ENCODE measurements at regions not wholly inside any gene's neighbourhood (a gene's known extent, or its start where the extent isn't known, plus 50 kb on each side); places are given as distances from the start of the nearest gene placed in this dataset.

GRCh38 chr16:85458968-85459367 lies 154.2 kb upstream of the GSE1 start:
- DNase-seq (ENCODE audit: low read depth): no peak

GRCh38 chr16:85459529-85460251 lies 153.4 kb upstream of the GSE1 start:
- DNase-seq (ENCODE audit: low read depth): no peak

GRCh38 chr16:85460252-85461021 lies 152.7 kb upstream of the GSE1 start:
- DNase-seq (ENCODE audit: low read depth): no peak

- DNase-seq (ENCODE audit: low read depth): no peak
Measured at GRCh38 chr16:85461022-85461813, 151.9 kb upstream of the GSE1 start.

- no peak for DNase-seq (ENCODE audit: low read depth)
Measured at GRCh38 chr16:85461814-85462713, 151.1 kb upstream of the GSE1 start.

GRCh38 chr16:85462714-85463611 lies 150.2 kb upstream of the GSE1 start:
- no peak for DNase-seq (ENCODE audit: low read depth)

- no peak for DNase-seq (ENCODE audit: low read depth)
Measured at GRCh38 chr16:85463672-85464382, 149.3 kb upstream of the GSE1 start.

GRCh38 chr16:85464383-85465305 lies 148.5 kb upstream of the GSE1 start:
- no peak for DNase-seq (ENCODE audit: low read depth)

GRCh38 chr16:85465328-85466303 lies 147.5 kb upstream of the GSE1 start:
- DNase-seq (ENCODE audit: low read depth): no peak

- DNase-seq (ENCODE audit: low read depth): no peak
Measured at GRCh38 chr16:85466304-85466700, 146.8 kb upstream of the GSE1 start.

GRCh38 chr16:85466989-85467388 lies 146.1 kb upstream of the GSE1 start:
- DNase-seq (ENCODE audit: low read depth): no peak

- DNase-seq (ENCODE audit: low read depth): no peak
Measured at GRCh38 chr16:85469929-85470590, 143.1 kb upstream of the GSE1 start.

GRCh38 chr16:85470873-85471272 lies 142.2 kb upstream of the GSE1 start:
- DNase-seq (ENCODE audit: low read depth): no peak

GRCh38 chr16:85471469-85472431 lies 141.4 kb upstream of the GSE1 start:
- DNase-seq (ENCODE audit: low read depth): no peak

- DNase-seq (ENCODE audit: low read depth): no peak
Measured at GRCh38 chr16:85472514-85472913, 140.6 kb upstream of the GSE1 start.

GRCh38 chr16:85473323-85473722 lies 139.8 kb upstream of the GSE1 start:
- DNase-seq (ENCODE audit: low read depth): no peak

Measured in HS-5 (cell line).